Esophagus squamous epithelium (tissue), 4 donors: ENCODE measurements at regions not wholly inside any gene's neighbourhood (a gene's known extent, or its start where the extent isn't known, plus 50 kb on each side); places are given as distances from the start of the nearest gene placed in this dataset.

Source experiments
- POLR2A ChIP-seq, 4 donors: fragments of 450-650 bp; IDR thresholded peaks; one replicate each; pipeline ENCODE4 v1.6.1; 2017; ENCODE audit warnings: antibody characterized with exemption in 4 of 4, mild to moderate bottlenecking in 4 of 4, moderate library complexity in 3 of 4
- TF ChIP-seq, protein P1 (sequence below), 6 experiments: fragments of 450-650 bp in 4 of 6; fragments of 200-600 bp in 2 of 6; sonication (generic) in 2 of 6; IDR thresholded peaks; one replicate each; pipeline ENCODE4 v1.5.1; 2016 to 2019; ENCODE audit warnings: antibody characterized with exemption in 6 of 6, mild to moderate bottlenecking in 4 of 6, moderate library complexity in 4 of 6

DNA sequence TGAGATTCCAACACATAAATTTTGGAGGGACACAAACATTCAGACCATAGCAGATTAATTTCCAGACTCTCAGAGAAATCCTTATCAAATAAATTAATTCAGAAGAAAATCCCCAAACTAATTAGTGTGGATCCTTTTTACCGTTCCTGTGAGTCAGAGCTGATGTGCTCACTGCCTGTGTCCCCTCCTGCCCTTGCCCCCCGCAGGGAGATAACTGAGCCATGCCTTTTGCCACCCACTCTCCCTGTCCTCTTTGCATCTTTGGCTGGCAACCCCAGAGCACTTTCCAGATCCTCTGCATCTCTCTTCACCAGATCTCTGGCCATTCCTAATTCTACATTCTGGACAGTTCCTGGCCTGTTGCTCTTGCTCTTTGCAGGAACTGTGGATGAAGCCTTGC is 135.4 kb upstream of the MAP1B start:
- TF ChIP-seq, protein P1, sequence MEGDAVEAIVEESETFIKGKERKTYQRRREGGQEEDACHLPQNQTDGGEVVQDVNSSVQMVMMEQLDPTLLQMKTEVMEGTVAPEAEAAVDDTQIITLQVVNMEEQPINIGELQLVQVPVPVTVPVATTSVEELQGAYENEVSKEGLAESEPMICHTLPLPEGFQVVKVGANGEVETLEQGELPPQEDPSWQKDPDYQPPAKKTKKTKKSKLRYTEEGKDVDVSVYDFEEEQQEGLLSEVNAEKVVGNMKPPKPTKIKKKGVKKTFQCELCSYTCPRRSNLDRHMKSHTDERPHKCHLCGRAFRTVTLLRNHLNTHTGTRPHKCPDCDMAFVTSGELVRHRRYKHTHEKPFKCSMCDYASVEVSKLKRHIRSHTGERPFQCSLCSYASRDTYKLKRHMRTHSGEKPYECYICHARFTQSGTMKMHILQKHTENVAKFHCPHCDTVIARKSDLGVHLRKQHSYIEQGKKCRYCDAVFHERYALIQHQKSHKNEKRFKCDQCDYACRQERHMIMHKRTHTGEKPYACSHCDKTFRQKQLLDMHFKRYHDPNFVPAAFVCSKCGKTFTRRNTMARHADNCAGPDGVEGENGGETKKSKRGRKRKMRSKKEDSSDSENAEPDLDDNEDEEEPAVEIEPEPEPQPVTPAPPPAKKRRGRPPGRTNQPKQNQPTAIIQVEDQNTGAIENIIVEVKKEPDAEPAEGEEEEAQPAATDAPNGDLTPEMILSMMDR (IDR thresholded peaks at IDR 0.05) = no peak
- TF ChIP-seq POLR2A (IDR thresholded peaks at IDR 0.05) = no peak
